ENCODE measurements at regions not wholly inside any gene's neighbourhood (a gene's known extent, or its start where the extent isn't known, plus 50 kb on each side); places are given as distances from the start of the nearest gene placed in this dataset.

DNA sequence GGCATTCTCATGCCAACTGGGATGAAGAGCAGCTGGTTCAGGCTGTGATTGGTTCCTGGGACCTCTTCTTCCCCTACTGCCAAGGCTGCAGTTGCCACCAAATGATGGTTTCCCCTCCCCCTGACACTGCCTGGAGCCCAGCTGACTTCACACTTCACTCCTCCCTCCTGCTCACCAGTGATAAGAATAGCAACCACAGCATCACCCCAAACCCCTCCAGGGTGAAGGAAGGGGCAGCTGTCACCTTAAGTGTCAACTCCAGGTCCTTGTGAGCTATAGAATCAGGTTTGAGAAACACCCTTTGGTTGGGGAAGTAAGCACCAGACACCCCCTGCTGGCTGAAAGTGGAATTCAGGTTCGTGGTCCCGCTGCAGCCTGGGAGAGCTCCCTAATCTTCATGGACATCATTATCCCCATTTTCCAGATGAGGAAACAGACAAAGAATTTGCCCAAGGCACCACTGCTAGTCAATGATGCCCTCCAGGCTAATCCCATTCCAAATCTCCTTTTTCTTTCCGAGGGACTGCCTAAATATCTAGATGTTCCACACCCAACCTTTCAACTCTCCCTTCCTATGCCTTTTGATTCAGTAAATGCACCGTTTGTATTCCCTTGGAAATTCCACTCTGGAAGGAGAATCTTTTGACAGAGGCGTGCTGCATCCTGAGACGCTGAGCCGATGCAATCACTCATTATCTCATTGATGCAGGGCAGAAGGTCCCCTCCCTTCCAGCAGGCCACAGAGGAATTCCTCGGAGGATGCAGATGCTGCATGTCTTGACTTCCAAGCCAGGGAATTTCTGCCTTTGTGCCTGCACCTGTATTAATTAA, 50.6 kb upstream of the UQCRFS1 start:
- H3K27me3 ChIP-seq (ENCODE audit: control insufficient read depth, insufficient read depth, low read length) = no peaks in the 10 kb centered on the region

GRCh38 chr19:29264897-29265296, 51.9 kb upstream of the UQCRFS1 start:
- Histone ChIP-seq H3K4me1 (ENCODE audit: control insufficient read depth in 2 of 3, insufficient read depth in 2 of 3, low read depth in 1 of 3, low read length in 3 of 3) (no peaks in the 10 kb centered on the region), H3K9ac (ENCODE audit: low read length in 3 of 3) (no peak overlapping the region), H3K27ac (ENCODE audit: low read depth in 2 of 2, low read length in 2 of 2) (no peak overlapping the region), H3K36me3 (ENCODE audit: control insufficient read depth in 2 of 3, insufficient read depth in 3 of 3, low read length in 3 of 3) (no peaks in the 10 kb centered on the region), H3K27me3 (ENCODE audit: control insufficient read depth, insufficient read depth, low read length) (no peaks in the 10 kb centered on the region), H3K9me3 (ENCODE audit: control insufficient read depth in 2 of 3, insufficient read depth in 1 of 3, low read length in 3 of 3) (no peaks in the 10 kb centered on the region), H3K4me3 (ENCODE audit: low read length in 3 of 3) (no peak overlapping the region)
- DNase-seq = no peak
- TF ChIP-seq, protein P1, sequence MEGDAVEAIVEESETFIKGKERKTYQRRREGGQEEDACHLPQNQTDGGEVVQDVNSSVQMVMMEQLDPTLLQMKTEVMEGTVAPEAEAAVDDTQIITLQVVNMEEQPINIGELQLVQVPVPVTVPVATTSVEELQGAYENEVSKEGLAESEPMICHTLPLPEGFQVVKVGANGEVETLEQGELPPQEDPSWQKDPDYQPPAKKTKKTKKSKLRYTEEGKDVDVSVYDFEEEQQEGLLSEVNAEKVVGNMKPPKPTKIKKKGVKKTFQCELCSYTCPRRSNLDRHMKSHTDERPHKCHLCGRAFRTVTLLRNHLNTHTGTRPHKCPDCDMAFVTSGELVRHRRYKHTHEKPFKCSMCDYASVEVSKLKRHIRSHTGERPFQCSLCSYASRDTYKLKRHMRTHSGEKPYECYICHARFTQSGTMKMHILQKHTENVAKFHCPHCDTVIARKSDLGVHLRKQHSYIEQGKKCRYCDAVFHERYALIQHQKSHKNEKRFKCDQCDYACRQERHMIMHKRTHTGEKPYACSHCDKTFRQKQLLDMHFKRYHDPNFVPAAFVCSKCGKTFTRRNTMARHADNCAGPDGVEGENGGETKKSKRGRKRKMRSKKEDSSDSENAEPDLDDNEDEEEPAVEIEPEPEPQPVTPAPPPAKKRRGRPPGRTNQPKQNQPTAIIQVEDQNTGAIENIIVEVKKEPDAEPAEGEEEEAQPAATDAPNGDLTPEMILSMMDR (IDR thresholded peaks at IDR 0.05; ENCODE audit: borderline replicate concordance, extremely low read depth, insufficient read depth) = no peak
- intact Hi-C loops (cut with DNase I) = loop anchor here (10.0 kb wide), 1 partner anchor 530 kb away; no protein-coding TSS in a partner anchor
- no peak for FAIRE-seq

More for the DNA sequence above, 50.6 kb upstream of the UQCRFS1 start:
- no peak overlapping the region for H3K4me3 ChIP-seq (ENCODE audit: low read length in 3 of 3)
- intact Hi-C loops (cut with DNase I) = loop anchor here (10.0 kb wide), 1 partner anchor 529 kb away; no protein-coding TSS in a partner anchor
- no peak overlapping the region for H3K9ac ChIP-seq (ENCODE audit: low read length in 3 of 3)
- TF ChIP-seq, protein P1 (IDR thresholded peaks at IDR 0.05; ENCODE audit: borderline replicate concordance, extremely low read depth, insufficient read depth) = peak; percentile 67
- H3K9me3 ChIP-seq (ENCODE audit: control insufficient read depth in 2 of 3, insufficient read depth in 1 of 3, low read length in 3 of 3) = no peaks in the 10 kb centered on the region
- DNase-seq (peak in 4 of 5 donors; percentile 61 to 73 (median 68)), FAIRE-seq (no peak)
- H3K4me1 ChIP-seq (ENCODE audit: control insufficient read depth in 2 of 3, insufficient read depth in 2 of 3, low read depth in 1 of 3, low read length in 3 of 3) = no peaks in the 10 kb centered on the region
- no peaks in the 10 kb centered on the region for H3K36me3 ChIP-seq (ENCODE audit: control insufficient read depth in 2 of 3, insufficient read depth in 3 of 3, low read length in 3 of 3)
- H3K27ac ChIP-seq (ENCODE audit: low read depth in 2 of 2, low read length in 2 of 2) = no peak overlapping the region

GRCh38 chr19:29265436-29265835, 52.5 kb upstream of the UQCRFS1 start:
- FAIRE-seq (no peak), DNase-seq (peak in 1 of 5 donors; percentile 14)
- Histone ChIP-seq H3K27me3 (ENCODE audit: control insufficient read depth, insufficient read depth, low read length) (no peaks in the 10 kb centered on the region), H3K27ac (ENCODE audit: low read depth in 2 of 2, low read length in 2 of 2) (no peak overlapping the region), H3K4me3 (ENCODE audit: low read length in 3 of 3) (no peak overlapping the region), H3K9me3 (ENCODE audit: control insufficient read depth in 2 of 3, insufficient read depth in 1 of 3, low read length in 3 of 3) (no peaks in the 10 kb centered on the region), H3K9ac (ENCODE audit: low read length in 3 of 3) (no peak overlapping the region), H3K4me1 (ENCODE audit: control insufficient read depth in 2 of 3, insufficient read depth in 2 of 3, low read depth in 1 of 3, low read length in 3 of 3) (no peaks in the 10 kb centered on the region), H3K36me3 (ENCODE audit: control insufficient read depth in 2 of 3, insufficient read depth in 3 of 3, low read length in 3 of 3) (no peaks in the 10 kb centered on the region)
- TF ChIP-seq, protein P1 (IDR thresholded peaks at IDR 0.05; ENCODE audit: borderline replicate concordance, extremely low read depth, insufficient read depth) = no peak
- intact Hi-C loops (cut with DNase I) = loop anchor here (10.0 kb wide), 1 partner anchor 531 kb away; no protein-coding TSS in a partner anchor
